ENCODE measurements at regions not wholly inside any gene's neighbourhood (a gene's known extent, or its start where the extent isn't known, plus 50 kb on each side); places are given as distances from the start of the nearest gene placed in this dataset.

DNA sequence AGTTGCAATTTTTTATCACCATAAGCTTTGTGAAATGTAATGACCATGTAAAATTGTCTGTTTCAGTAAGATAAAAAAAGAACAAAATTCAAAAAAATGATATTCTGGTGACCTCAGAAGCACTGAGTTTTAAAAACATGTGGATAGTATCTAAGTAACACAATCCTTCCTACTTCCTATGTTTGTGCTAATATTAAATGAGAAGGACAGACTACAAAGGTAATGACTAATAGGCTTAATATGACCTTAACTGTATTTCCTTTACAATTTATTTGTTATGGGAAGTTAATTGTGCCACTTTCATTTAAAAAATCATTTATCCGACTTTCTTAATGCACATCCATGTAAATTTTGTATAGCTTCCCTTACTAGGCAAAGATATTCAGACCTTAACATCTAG, 1030.4 kb upstream of the ATXN8OS start:
- DNase-seq (ENCODE audit: low spot score in 2 of 2) = no peak
- H3K4me3 ChIP-seq (ENCODE audit: low read depth, poor library complexity, severe bottlenecking) = no peak overlapping the region
- TF ChIP-seq, protein P1, sequence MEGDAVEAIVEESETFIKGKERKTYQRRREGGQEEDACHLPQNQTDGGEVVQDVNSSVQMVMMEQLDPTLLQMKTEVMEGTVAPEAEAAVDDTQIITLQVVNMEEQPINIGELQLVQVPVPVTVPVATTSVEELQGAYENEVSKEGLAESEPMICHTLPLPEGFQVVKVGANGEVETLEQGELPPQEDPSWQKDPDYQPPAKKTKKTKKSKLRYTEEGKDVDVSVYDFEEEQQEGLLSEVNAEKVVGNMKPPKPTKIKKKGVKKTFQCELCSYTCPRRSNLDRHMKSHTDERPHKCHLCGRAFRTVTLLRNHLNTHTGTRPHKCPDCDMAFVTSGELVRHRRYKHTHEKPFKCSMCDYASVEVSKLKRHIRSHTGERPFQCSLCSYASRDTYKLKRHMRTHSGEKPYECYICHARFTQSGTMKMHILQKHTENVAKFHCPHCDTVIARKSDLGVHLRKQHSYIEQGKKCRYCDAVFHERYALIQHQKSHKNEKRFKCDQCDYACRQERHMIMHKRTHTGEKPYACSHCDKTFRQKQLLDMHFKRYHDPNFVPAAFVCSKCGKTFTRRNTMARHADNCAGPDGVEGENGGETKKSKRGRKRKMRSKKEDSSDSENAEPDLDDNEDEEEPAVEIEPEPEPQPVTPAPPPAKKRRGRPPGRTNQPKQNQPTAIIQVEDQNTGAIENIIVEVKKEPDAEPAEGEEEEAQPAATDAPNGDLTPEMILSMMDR (IDR thresholded peaks at IDR 0.05) = no peak
- no peak for TF ChIP-seq POLR2A (IDR thresholded peaks at IDR 0.05)
- 61 to 74% methylated on average over 1 of the region's 1 CpG for WGBS, 2 donors
- intact Hi-C loops (cut with DNase I; ENCODE audit: low total_unique reads) = no loop called here

DNA sequence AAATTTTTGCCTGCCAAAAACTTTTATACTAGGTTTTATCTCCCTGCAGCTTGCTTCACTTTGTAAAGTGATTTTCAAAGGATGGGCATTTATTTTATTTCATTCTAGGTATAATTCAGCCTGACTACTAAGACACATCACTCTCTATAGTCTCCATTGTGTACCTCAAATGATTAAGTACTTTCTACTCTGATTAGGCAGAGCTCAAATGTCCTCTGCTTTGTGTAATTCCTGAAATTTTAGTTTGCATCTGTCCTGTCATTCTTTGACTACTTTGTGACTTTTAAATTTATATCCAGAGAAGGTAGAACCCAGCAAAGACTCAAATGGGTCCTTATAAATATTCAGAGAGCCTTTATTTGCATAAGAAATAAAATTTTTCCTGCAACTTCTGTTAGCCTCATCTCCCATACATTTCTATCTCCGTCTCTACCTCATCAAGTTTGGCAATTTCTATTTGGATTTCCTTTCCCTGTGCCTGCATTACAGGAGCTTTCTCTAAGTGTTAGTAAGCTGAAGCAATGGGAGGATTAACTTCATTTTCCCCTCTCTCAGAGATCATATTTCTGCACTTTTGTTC, 1038.0 kb upstream of the ATXN8OS start:
- H3K4me3 ChIP-seq (ENCODE audit: low read depth, poor library complexity, severe bottlenecking) = no peak overlapping the region
- TF ChIP-seq POLR2A (IDR thresholded peaks at IDR 0.05) = no peak
- TF ChIP-seq, protein P1 (IDR thresholded peaks at IDR 0.05) = no peak
- no peak for DNase-seq (ENCODE audit: low spot score in 2 of 2)
- intact Hi-C loops (cut with DNase I; ENCODE audit: low total_unique reads) = no loop called here
- 80 to 82% methylated on average over 1 of the region's 1 CpG for WGBS, 2 donors

GRCh38 chr13:69050696-69051095, 1056.9 kb upstream of the ATXN8OS start:
- TF ChIP-seq POLR2A (IDR thresholded peaks at IDR 0.05) = no peak
- TF ChIP-seq, protein P1 (IDR thresholded peaks at IDR 0.05) = no peak
- WGBS, 2 donors = 47 to 68% methylated on average over 1 of the region's 1 CpG
- no peak for DNase-seq (ENCODE audit: low spot score in 2 of 2)
- intact Hi-C loops (cut with DNase I; ENCODE audit: low total_unique reads) = no loop called here
- no peak overlapping the region for H3K4me3 ChIP-seq (ENCODE audit: low read depth, poor library complexity, severe bottlenecking)

- no peak for DNase-seq (ENCODE audit: low spot score in 2 of 2)
- 92 to 93% methylated on average over 9 of the region's 9 CpGs for WGBS, 2 donors
These were observed 1063.0 kb upstream of the ATXN8OS start for GRCh38 chr13:69044629-69045028.

GRCh38 chr13:69040898-69041297, 1066.7 kb upstream of the ATXN8OS start:
- 89% methylated on average over 2 of the region's 2 CpGs for WGBS, 2 donors
- no peak for DNase-seq (ENCODE audit: low spot score in 2 of 2)
- TF ChIP-seq POLR2A (IDR thresholded peaks at IDR 0.05) = no peak
- TF ChIP-seq, protein P1 (IDR thresholded peaks at IDR 0.05) = no peak
- no peak overlapping the region for H3K4me3 ChIP-seq (ENCODE audit: low read depth, poor library complexity, severe bottlenecking)
- intact Hi-C loops (cut with DNase I; ENCODE audit: low total_unique reads) = no loop called here

More at GRCh38 chr13:69044629-69045028, 1063.0 kb upstream of the ATXN8OS start:
- TF ChIP-seq, protein P1 (IDR thresholded peaks at IDR 0.05) = no peak
- TF ChIP-seq POLR2A (IDR thresholded peaks at IDR 0.05) = no peak
- intact Hi-C loops (cut with DNase I; ENCODE audit: low total_unique reads) = no loop called here
- no peak overlapping the region for H3K4me3 ChIP-seq (ENCODE audit: low read depth, poor library complexity, severe bottlenecking)

DNA sequence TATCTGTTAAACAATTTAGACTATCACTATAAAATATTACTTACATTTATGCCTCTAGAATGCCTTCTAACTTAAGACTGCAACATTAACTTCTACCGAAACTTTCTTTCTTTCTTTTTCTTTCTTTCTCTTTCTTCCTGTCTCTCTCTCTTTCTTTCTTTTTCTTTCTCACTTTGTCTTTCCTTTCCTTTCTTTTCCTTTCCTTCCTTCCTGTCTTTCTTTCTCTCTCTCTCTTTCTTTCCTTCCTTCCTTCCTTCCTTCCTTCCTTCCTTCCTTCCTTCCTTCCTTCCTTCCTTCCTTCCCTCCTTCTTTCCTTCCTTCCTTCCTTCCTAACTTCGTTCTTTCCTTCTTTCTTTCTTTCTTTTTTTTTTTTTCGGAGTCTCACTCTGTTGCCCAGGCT, 1071.9 kb upstream of the ATXN8OS start:
- intact Hi-C loops (cut with DNase I; ENCODE audit: low total_unique reads) = no loop called here
- no peak overlapping the region for H3K4me3 ChIP-seq (ENCODE audit: low read depth, poor library complexity, severe bottlenecking)
- TF ChIP-seq POLR2A (IDR thresholded peaks at IDR 0.05) = no peak
- TF ChIP-seq, protein P1 (IDR thresholded peaks at IDR 0.05) = no peak
- 87 to 92% methylated on average over 3 of the region's 3 CpGs for WGBS, 2 donors
- DNase-seq (ENCODE audit: low spot score in 2 of 2) = no peak

All from lower leg skin (tissue), 4 donors.